Fibroblast of pulmonary artery (primary cell): ENCODE measurements at regions not wholly inside any gene's neighbourhood (a gene's known extent, or its start where the extent isn't known, plus 50 kb on each side); places are given as distances from the start of the nearest gene placed in this dataset.

Experiments used
- DNase-seq: peaks from one replicate; pipeline ENCODE4 v3.0.0-alpha.2; 2010; ENCODE audit warnings: low read depth
- H3K4me3 ChIP-seq: replicated peaks from 2 replicates; pipeline ENCODE4 v1.5.1; 2011; ENCODE audit warnings: low read depth, mild to moderate bottlenecking, control low read depth, low read length, moderate library complexity
- CTCF ChIP-seq: IDR thresholded peaks from 2 replicates; pipeline ENCODE4 v1.5.1; 2011; ENCODE audit warnings: mild to moderate bottlenecking, control low read depth, low read length, inconsistent platforms; ENCODE audit errors: missing control alignments

- no peak for DNase-seq
- no peak for TF ChIP-seq CTCF
- H3K4me3 ChIP-seq, result no peak overlapping the region
Measured at GRCh38 chr3:31157047-31157694, 262.7 kb upstream of the GADL1 start.

GRCh38 chr3:31157893-31158620, 263.6 kb upstream of the GADL1 start:
- peak; percentile 39 for DNase-seq
- no peak overlapping the region for H3K4me3 ChIP-seq
- TF ChIP-seq CTCF, result no peak

- no peak for TF ChIP-seq CTCF
- no peak for DNase-seq
- no peak overlapping the region for H3K4me3 ChIP-seq
Measured at GRCh38 chr3:31159331-31160039, 265.0 kb upstream of the GADL1 start.

GRCh38 chr3:31161889-31162288, 267.4 kb upstream of the GADL1 start:
- TF ChIP-seq CTCF, result no peak
- DNase-seq, result no peak
- no peak overlapping the region for H3K4me3 ChIP-seq

GRCh38 chr3:31164381-31164780, 269.9 kb upstream of the GADL1 start:
- TF ChIP-seq CTCF, result no peak
- H3K4me3 ChIP-seq, result no peak overlapping the region
- no peak for DNase-seq

- no peak overlapping the region for H3K4me3 ChIP-seq
- DNase-seq, result peak; percentile 42
- TF ChIP-seq CTCF, result no peak
Measured at GRCh38 chr3:31165399-31165860, 271.0 kb upstream of the GADL1 start.
